ENCODE measurements at regions not wholly inside any gene's neighbourhood (a gene's known extent, or its start where the extent isn't known, plus 50 kb on each side); places are given as distances from the start of the nearest gene placed in this dataset.
A peak's percentile ranks its signal among the peaks of the same experiment; 100 is the strongest.

DNA sequence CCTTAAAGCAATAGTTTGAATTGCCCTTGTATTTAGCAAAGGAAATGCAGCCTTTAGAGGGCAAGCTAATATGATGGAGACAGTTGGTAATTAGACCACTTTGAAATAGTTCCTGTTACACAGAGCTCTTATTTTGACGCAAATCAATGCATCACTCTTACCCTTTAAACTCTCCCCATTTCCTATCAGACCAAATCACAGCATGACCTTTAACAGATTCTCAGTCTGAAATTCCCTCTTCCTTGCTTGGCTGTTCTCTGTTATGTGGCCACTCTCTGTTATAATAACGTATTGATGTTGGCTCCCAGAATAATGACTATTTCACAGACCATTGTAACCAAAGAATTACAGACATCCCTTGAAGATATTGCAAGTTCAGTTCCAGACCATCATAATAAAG lies 66.9 kb upstream of the NGF start:
- H3K27ac ChIP-seq, result no peak overlapping the region
- 60 to 77% methylated on average over 2 of the region's 2 CpGs for WGBS, 2 donors
- ATAC-seq, result no peak
- peaks cover 3 to 31% (median 12%) of the 10 kb centered on the region in 9 donors for H3K4me1 ChIP-seq
- no peak for DNase-seq
- no peaks in the 10 kb centered on the region for H3K27me3 ChIP-seq
- H3K36me3 ChIP-seq, result no peaks in the 10 kb centered on the region
- H3K4me3 ChIP-seq, result no peak overlapping the region
- intact Hi-C loops (cut with DNase I), result no loop called here
- H3K9me3 ChIP-seq, result peaks cover 0 to 20% (median 0%) of the 10 kb centered on the region in 11 donors
- TF ChIP-seq, protein P1, sequence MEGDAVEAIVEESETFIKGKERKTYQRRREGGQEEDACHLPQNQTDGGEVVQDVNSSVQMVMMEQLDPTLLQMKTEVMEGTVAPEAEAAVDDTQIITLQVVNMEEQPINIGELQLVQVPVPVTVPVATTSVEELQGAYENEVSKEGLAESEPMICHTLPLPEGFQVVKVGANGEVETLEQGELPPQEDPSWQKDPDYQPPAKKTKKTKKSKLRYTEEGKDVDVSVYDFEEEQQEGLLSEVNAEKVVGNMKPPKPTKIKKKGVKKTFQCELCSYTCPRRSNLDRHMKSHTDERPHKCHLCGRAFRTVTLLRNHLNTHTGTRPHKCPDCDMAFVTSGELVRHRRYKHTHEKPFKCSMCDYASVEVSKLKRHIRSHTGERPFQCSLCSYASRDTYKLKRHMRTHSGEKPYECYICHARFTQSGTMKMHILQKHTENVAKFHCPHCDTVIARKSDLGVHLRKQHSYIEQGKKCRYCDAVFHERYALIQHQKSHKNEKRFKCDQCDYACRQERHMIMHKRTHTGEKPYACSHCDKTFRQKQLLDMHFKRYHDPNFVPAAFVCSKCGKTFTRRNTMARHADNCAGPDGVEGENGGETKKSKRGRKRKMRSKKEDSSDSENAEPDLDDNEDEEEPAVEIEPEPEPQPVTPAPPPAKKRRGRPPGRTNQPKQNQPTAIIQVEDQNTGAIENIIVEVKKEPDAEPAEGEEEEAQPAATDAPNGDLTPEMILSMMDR (IDR thresholded peaks at IDR 0.05), result no peak

DNA sequence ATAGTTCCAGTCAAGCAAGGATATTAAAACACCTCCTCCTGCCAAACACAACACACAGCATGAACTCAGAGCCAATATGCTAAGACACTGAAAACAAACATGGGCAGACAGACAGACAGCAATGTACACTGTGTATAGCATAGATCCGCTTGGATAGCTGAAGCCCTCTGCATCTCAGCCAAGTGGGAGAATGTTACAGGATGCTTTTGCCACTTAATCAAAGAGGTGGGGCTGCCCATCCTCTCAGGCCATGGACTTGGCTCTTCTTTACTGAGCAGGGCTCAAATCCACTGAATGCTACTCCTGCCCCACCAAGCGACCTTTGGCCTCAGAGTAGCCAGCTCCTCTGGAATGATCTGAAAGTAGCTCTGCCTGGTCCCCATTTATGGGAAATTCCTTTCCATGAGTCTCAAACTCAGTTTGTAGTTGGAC lies 64.7 kb upstream of the NGF start:
- Histone ChIP-seq H3K27ac (no peak overlapping the region), H3K36me3 (no peaks in the 10 kb centered on the region), H3K4me1 (peaks cover 0 to 15% (median 3%) of the 10 kb centered on the region in 9 donors), H3K9me3 (peaks cover 0 to 20% (median 0%) of the 10 kb centered on the region in 11 donors), H3K27me3 (no peaks in the 10 kb centered on the region), H3K4me3 (no peak overlapping the region)
- 66 to 87% methylated on average over 2 of the region's 2 CpGs for WGBS, 2 donors
- TF ChIP-seq, protein P1 (IDR thresholded peaks at IDR 0.05), result no peak
- ATAC-seq (peak in 4 of 8 donors; percentile 24 to 49 (median 28)), DNase-seq (peak in 1 of 2 donors; percentile 14)
- intact Hi-C loops (cut with DNase I), result no loop called here

DNA sequence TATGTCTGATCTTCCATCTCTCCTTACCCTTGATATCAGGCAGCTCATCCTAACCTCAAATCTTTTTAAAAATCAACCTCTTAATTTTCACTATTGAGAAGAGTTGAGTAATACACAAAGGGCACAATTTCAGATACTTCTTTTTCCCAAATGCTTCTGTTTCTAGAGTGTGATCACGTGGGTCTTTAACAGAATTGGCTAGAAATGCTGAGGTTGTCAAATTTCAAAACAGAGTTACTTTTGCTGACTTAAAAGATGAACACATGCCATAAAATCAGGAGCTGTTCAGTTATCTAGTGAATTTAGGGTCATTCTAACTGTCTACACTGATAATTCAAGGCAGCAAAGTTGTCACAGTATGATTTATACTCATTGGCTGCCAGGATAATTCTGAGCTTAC lies 63.6 kb upstream of the NGF start:
- peaks cover 0 to 15% (median 0%) of the 10 kb centered on the region in 11 donors for H3K9me3 ChIP-seq
- TF ChIP-seq, protein P1 (IDR thresholded peaks at IDR 0.05), result no peak
- no peaks in the 10 kb centered on the region for H3K36me3 ChIP-seq
- DNase-seq, result no peak
- intact Hi-C loops (cut with DNase I), result no loop called here
- 60 to 76% methylated on average over 1 of the region's 1 CpG for WGBS, 2 donors
- H3K4me1 ChIP-seq, result peaks cover 0 to 15% (median 3%) of the 10 kb centered on the region in 9 donors
- no peak overlapping the region for H3K4me3 ChIP-seq
- no peak for ATAC-seq
- H3K27me3 ChIP-seq, result no peaks in the 10 kb centered on the region
- no peak overlapping the region for H3K27ac ChIP-seq

DNA sequence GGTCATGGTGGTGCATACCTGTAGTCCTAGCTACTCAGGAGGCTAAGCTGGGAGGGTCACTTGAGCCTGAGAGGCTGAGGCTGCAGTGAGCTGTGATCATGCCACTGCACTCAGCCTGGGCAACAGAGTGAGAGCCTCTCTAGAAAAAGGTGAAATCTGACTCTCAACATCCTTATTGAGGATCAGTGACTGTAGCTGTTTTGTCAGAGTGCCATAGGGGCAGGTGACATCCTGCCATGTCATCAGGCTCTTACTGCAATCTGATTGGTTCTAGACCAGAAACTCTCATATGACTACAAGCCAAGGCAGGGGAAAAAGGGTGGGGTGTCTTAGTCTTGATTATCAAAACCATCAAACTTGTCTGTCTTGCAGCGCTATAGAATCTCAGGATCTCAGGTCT lies 62.8 kb upstream of the NGF start:
- Histone ChIP-seq H3K27ac (no peak overlapping the region), H3K4me3 (no peak overlapping the region), H3K36me3 (no peaks in the 10 kb centered on the region), H3K4me1 (peaks cover 0 to 15% (median 3%) of the 10 kb centered on the region in 9 donors), H3K9me3 (peaks cover 0 to 7% (median 0%) of the 10 kb centered on the region in 11 donors), H3K27me3 (no peaks in the 10 kb centered on the region)
- TF ChIP-seq, protein P1 (IDR thresholded peaks at IDR 0.05), result no peak
- DNase-seq (no peak), ATAC-seq (no peak)
- 92 to 94% methylated on average over 1 of the region's 1 CpG for WGBS, 2 donors
- intact Hi-C loops (cut with DNase I), result no loop called here
